ENCODE measurements at regions not wholly inside any gene's neighbourhood (a gene's known extent, or its start where the extent isn't known, plus 50 kb on each side); places are given as distances from the start of the nearest gene placed in this dataset.

GRCh38 chr3:156620901-156621300 lies 53.5 kb upstream of the TIPARP start:
- DNase-seq (ENCODE audit: low spot score) (no peak), FAIRE-seq (no peak)

- DNase-seq (ENCODE audit: low spot score) (peak; percentile 55), FAIRE-seq (no peak)
Observed at GRCh38 chr3:156620260-156620659, 54.1 kb upstream of the TIPARP start.

- no peak for FAIRE-seq
Observed at GRCh38 chr3:156619376-156619775, 55.0 kb upstream of the TIPARP start.

GRCh38 chr3:156617781-156618180 lies 56.6 kb upstream of the TIPARP start:
- no peak for FAIRE-seq
- no peak for DNase-seq (ENCODE audit: low spot score)

More at GRCh38 chr3:156619376-156619775, 55.0 kb upstream of the TIPARP start:
- DNase-seq (ENCODE audit: low spot score): no peak

GRCh38 chr3:156617145-156617544 lies 57.2 kb upstream of the TIPARP start:
- DNase-seq (ENCODE audit: low spot score): no peak
- no peak for FAIRE-seq

- DNase-seq (ENCODE audit: low spot score): peak; percentile 99
- peak; percentile 98 for FAIRE-seq
Observed at GRCh38 chr3:156615592-156616173, 58.7 kb upstream of the TIPARP start.

- peak; percentile 65 for DNase-seq (ENCODE audit: low spot score)
- peak; percentile 69 for FAIRE-seq
Observed at GRCh38 chr3:156614642-156615511, 59.5 kb upstream of the TIPARP start.

- DNase-seq (ENCODE audit: low spot score) (no peak), FAIRE-seq (no peak)
Observed at GRCh38 chr3:156612903-156613302, 58.0 kb upstream of the SSR3 start.

- FAIRE-seq: no peak
- no peak for DNase-seq (ENCODE audit: low spot score)
Observed at GRCh38 chr3:156611870-156612494, 57.1 kb upstream of the SSR3 start.

- no peak for FAIRE-seq
Observed at GRCh38 chr3:156610154-156610553, 55.2 kb upstream of the SSR3 start.

GRCh38 chr3:156609546-156609945 lies 54.6 kb upstream of the SSR3 start:
- FAIRE-seq (peak; percentile 38), DNase-seq (ENCODE audit: low spot score) (no peak)

More at GRCh38 chr3:156610154-156610553, 55.2 kb upstream of the SSR3 start:
- DNase-seq (ENCODE audit: low spot score): no peak

GRCh38 chr3:156608601-156609514 lies 53.9 kb upstream of the SSR3 start:
- DNase-seq (ENCODE audit: low spot score) (no peak), FAIRE-seq (no peak)

GRCh38 chr3:156606729-156607128 lies 51.8 kb upstream of the SSR3 start:
- peak; percentile 39 for FAIRE-seq
- no peak for DNase-seq (ENCODE audit: low spot score)

- DNase-seq (ENCODE audit: low spot score) (peak; percentile 97), FAIRE-seq (peak; percentile 96)
Observed at GRCh38 chr3:156605686-156606605, 51.0 kb upstream of the SSR3 start.

GRCh38 chr3:156604642-156605144 lies 49.8 kb upstream of the SSR3 start:
- DNase-seq (ENCODE audit: low spot score) (peak; percentile 72), FAIRE-seq (peak; percentile 57)

Measured in RCC 7860 (cell line).